Endothelial cell of umbilical vein (primary cell): ENCODE measurements at regions not wholly inside any gene's neighbourhood (a gene's known extent, or its start where the extent isn't known, plus 50 kb on each side); places are given as distances from the start of the nearest gene placed in this dataset.

ENCODE experiments used
- EZH2 ChIP-seq: IDR thresholded peaks from 2 replicates; pipeline ENCODE4 v1.6.1; 2012; ENCODE audit warnings: borderline replicate concordance, low read depth, mild to moderate bottlenecking, moderate library complexity, low read length, inconsistent platforms; ENCODE audit not compliant: severe bottlenecking
- JUN ChIP-seq: IDR thresholded peaks from 2 replicates; pipeline ENCODE4 v1.6.1; 2011; ENCODE audit warnings: borderline replicate concordance, low read depth; ENCODE audit not compliant: insufficient read length, insufficient read depth
- POLR2A ChIP-seq: IDR thresholded peaks from 2 replicates; pipeline ENCODE4 v1.6.1; 2012; ENCODE audit warnings: low read depth, mild to moderate bottlenecking, control low read depth, low read length
- POLR2AphosphoS5 ChIP-seq: IDR thresholded peaks from 2 replicates; pipeline ENCODE4 v1.6.1; 2012; ENCODE audit warnings: low read depth, mild to moderate bottlenecking, control low read depth, low read length, moderate library complexity; ENCODE audit not compliant: insufficient read depth
- TF ChIP-seq, protein P1 (sequence below), 2 donors: IDR thresholded peaks; 1 replicate in 1 of 2; 2 replicates in 1 of 2; pipeline ENCODE4 v1.5.1; 2011; ENCODE audit warnings: low read length in 2 of 2, mild to moderate bottlenecking in 2 of 2, moderate library complexity in 2 of 2, control low read depth in 1 of 2, inconsistent platforms in 1 of 2, low read depth in 1 of 2; ENCODE audit not compliant: insufficient read depth in 1 of 2; ENCODE audit errors: extremely low read depth in 1 of 2

- TF ChIP-seq EZH2 (no peak), POLR2AphosphoS5 (no peak), POLR2A (no peak), JUN (no peak)
- TF ChIP-seq, protein P1, sequence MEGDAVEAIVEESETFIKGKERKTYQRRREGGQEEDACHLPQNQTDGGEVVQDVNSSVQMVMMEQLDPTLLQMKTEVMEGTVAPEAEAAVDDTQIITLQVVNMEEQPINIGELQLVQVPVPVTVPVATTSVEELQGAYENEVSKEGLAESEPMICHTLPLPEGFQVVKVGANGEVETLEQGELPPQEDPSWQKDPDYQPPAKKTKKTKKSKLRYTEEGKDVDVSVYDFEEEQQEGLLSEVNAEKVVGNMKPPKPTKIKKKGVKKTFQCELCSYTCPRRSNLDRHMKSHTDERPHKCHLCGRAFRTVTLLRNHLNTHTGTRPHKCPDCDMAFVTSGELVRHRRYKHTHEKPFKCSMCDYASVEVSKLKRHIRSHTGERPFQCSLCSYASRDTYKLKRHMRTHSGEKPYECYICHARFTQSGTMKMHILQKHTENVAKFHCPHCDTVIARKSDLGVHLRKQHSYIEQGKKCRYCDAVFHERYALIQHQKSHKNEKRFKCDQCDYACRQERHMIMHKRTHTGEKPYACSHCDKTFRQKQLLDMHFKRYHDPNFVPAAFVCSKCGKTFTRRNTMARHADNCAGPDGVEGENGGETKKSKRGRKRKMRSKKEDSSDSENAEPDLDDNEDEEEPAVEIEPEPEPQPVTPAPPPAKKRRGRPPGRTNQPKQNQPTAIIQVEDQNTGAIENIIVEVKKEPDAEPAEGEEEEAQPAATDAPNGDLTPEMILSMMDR (IDR thresholded peaks at IDR 0.05; ENCODE audit: extremely low read depth in 1 of 2, insufficient read depth in 1 of 2, low read depth in 1 of 2, low read length in 2 of 2), result no peak
Observed at GRCh38 chr15:91426412-91426811, 326.4 kb downstream of the SV2B start.
